Gastrocnemius medialis (tissue), 4 donors: ENCODE measurements at regions not wholly inside any gene's neighbourhood (a gene's known extent, or its start where the extent isn't known, plus 50 kb on each side); places are given as distances from the start of the nearest gene placed in this dataset.

Experiments
- POLR2A ChIP-seq, 2 donors: fragments of 450-650 bp; IDR thresholded peaks; one replicate each; pipeline ENCODE4 v1.6.1; 2017; ENCODE audit warnings: antibody characterized with exemption in 2 of 2, mild to moderate bottlenecking in 2 of 2, moderate library complexity in 2 of 2
- TF ChIP-seq, protein P1 (sequence below), 5 experiments: fragments of 450-650 bp in 3 of 5; fragments of 200-600 bp in 2 of 5; sonication (generic) in 2 of 5; IDR thresholded peaks in 4 of 5; conservative IDR thresholded peaks in 1 of 5; 1 replicate in 4 of 5; 2 replicates in 1 of 5; pipeline ENCODE4 v1.5.1; 2016 to 2019; ENCODE audit warnings: antibody characterized with exemption in 5 of 5, mild to moderate bottlenecking in 3 of 5, moderate library complexity in 3 of 5

DNA sequence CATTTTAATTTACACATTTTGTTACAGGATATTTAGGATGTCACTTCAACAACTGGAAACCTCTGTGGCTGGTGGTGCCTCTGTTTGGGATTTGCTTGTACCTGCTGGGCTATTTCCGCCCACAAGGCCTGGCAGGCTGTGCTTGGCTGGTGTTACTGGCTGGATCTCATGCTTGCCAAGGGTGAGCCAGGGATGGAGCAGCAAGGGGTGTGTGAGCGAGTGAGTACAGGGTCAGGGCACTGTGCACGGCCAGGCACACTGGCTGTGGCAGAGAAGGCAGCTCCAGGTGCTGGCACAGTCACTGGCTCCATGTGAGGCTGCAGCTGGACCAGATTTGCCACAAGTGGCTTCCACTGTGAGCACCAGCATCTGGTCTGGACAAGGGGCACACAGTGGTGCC lies 1254.8 kb downstream of the SLITRK5 start:
- TF ChIP-seq, protein P1, sequence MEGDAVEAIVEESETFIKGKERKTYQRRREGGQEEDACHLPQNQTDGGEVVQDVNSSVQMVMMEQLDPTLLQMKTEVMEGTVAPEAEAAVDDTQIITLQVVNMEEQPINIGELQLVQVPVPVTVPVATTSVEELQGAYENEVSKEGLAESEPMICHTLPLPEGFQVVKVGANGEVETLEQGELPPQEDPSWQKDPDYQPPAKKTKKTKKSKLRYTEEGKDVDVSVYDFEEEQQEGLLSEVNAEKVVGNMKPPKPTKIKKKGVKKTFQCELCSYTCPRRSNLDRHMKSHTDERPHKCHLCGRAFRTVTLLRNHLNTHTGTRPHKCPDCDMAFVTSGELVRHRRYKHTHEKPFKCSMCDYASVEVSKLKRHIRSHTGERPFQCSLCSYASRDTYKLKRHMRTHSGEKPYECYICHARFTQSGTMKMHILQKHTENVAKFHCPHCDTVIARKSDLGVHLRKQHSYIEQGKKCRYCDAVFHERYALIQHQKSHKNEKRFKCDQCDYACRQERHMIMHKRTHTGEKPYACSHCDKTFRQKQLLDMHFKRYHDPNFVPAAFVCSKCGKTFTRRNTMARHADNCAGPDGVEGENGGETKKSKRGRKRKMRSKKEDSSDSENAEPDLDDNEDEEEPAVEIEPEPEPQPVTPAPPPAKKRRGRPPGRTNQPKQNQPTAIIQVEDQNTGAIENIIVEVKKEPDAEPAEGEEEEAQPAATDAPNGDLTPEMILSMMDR (IDR thresholded peaks at IDR 0.05 in 4 of 5, conservative IDR thresholded peaks at IDR 0.05 in 1 of 5): no peak
- no peak for TF ChIP-seq POLR2A (IDR thresholded peaks at IDR 0.05)
